Peyer's patch (tissue), 4 donors: ENCODE measurements at regions not wholly inside any gene's neighbourhood (a gene's known extent, or its start where the extent isn't known, plus 50 kb on each side); places are given as distances from the start of the nearest gene placed in this dataset.

Experiments
- POLR2A ChIP-seq, 2 donors: fragments of 450-650 bp; IDR thresholded peaks; one replicate each; pipeline ENCODE4 v1.5.1; 2017; ENCODE audit warnings: antibody characterized with exemption in 2 of 2, mild to moderate bottlenecking in 2 of 2, moderate library complexity in 2 of 2
- TF ChIP-seq, protein P1 (sequence below), 6 experiments: fragments of 450-650 bp in 4 of 6; fragments of 200-600 bp in 2 of 6; sonication (generic) in 1 of 6; IDR thresholded peaks; one replicate each; pipeline ENCODE4 v1.5.1; 2017 to 2019; ENCODE audit warnings: antibody characterized with exemption in 6 of 6, mild to moderate bottlenecking in 3 of 6, moderate library complexity in 1 of 6

DNA sequence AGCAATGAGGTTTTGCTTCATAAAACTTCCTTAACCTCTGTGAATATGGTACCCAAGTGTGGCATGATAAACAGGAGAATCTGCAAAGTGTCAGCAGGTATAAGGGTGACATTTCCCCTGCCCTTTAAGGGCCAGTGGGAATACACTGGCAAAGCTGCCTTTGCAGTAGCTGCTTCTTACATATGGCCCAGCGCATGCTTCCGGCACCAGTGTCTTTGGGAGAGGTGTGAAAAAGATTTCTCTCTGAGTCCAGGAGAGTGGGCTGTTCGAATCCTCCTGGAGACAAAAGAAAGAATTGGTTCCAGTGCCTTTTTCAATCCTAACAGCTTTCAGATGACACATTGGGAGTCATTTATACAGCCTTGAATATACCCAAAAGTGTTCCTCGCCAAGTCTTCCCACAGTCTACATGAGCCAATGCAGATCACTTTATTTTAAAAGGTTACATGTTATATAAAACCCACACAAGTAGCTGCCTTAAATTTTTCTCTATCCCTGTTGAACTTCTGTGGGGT is 437.7 kb downstream of the PRKD1 start:
- TF ChIP-seq, protein P1, sequence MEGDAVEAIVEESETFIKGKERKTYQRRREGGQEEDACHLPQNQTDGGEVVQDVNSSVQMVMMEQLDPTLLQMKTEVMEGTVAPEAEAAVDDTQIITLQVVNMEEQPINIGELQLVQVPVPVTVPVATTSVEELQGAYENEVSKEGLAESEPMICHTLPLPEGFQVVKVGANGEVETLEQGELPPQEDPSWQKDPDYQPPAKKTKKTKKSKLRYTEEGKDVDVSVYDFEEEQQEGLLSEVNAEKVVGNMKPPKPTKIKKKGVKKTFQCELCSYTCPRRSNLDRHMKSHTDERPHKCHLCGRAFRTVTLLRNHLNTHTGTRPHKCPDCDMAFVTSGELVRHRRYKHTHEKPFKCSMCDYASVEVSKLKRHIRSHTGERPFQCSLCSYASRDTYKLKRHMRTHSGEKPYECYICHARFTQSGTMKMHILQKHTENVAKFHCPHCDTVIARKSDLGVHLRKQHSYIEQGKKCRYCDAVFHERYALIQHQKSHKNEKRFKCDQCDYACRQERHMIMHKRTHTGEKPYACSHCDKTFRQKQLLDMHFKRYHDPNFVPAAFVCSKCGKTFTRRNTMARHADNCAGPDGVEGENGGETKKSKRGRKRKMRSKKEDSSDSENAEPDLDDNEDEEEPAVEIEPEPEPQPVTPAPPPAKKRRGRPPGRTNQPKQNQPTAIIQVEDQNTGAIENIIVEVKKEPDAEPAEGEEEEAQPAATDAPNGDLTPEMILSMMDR (IDR thresholded peaks at IDR 0.05): no peak
- no peak for TF ChIP-seq POLR2A (IDR thresholded peaks at IDR 0.05)
